Sigmoid colon (tissue), 4 donors: ENCODE measurements at regions not wholly inside any gene's neighbourhood (a gene's known extent, or its start where the extent isn't known, plus 50 kb on each side); places are given as distances from the start of the nearest gene placed in this dataset.

ENCODE experiments used
- CTCF ChIP-seq, 4 experiments: fragments of 450-650 bp in 3 of 4; fragments of 200-600 bp in 1 of 4; IDR thresholded peaks; one replicate each; pipeline ENCODE4 v1.5.1; 2016 to 2019; ENCODE audit warnings: antibody characterized with exemption in 4 of 4, mild to moderate bottlenecking in 3 of 4, moderate library complexity in 2 of 4
- EP300 ChIP-seq, 4 donors: sonication (generic); formaldehyde crosslinking; IDR thresholded peaks; one replicate each; pipeline ENCODE4 v1.6.1; 2017; ENCODE audit warnings: antibody characterized with exemption in 4 of 4
- POLR2AphosphoS5 ChIP-seq, 4 donors: sonication (generic); formaldehyde crosslinking; IDR thresholded peaks; one replicate each; pipeline ENCODE4 v1.6.1; 2017; ENCODE audit warnings: antibody characterized with exemption in 4 of 4

DNA sequence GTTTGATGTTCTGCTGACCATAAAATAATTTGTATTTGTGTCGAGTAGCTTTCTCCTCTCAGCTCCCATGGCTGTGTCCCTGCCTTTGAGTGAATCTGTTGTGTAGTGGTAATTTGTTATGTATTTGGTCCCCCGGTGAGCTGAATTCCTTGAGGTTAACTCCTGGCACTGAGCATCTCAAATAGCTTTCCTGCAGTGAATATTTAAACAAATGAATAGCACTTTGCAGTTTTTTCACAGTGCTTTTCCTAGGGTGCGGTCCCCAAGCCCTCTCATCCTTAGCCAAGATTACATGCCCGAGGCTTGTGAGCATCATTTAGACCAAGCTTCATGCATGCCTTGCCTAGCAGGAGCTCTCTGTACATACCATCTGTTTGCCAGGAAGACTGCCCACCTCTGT is 74.2 kb downstream of the CLDN34 start:
- no peak for TF ChIP-seq POLR2AphosphoS5 (IDR thresholded peaks at IDR 0.05)
- no peak for TF ChIP-seq CTCF (IDR thresholded peaks at IDR 0.05)
- no peak for TF ChIP-seq EP300 (IDR thresholded peaks at IDR 0.05)
